HG02678 (cell line): ENCODE measurements at regions not wholly inside any gene's neighbourhood (a gene's known extent, or its start where the extent isn't known, plus 50 kb on each side); places are given as distances from the start of the nearest gene placed in this dataset.

ENCODE experiments used
- ATAC-seq: cut with Tn5 transposase; IDR thresholded peaks from one replicate; pipeline ENCODE4 v1.9.1; 2021; ENCODE audit warnings: mild to moderate bottlenecking, moderate library complexity; ENCODE audit not compliant: unreplicated experiment

- no peak for ATAC-seq
These were observed 254.0 kb downstream of the TMA16 start for GRCh38 chr4:163748449-163748848.

DNA sequence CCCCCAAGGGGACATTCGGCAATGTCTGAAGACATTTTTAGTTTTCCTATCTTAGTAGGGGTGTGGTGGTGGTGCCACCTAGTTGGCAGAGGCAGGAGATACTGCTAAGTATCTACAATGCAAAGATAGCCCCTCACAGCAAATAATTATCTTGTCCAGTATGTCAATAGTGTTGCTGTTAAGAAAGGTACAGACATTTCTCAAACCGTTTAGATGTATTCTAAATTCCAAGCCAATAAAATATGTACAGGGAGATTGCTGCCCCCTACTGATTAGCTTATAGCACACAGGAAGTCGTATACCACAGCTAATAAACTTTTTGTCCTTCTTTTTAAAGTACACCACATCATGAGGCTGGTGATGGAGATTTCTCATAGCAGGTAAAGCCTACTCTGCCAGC lies 260.5 kb downstream of the TMA16 start:
- ATAC-seq = peak; percentile 62

GRCh38 chr4:163757219-163757618 lies 262.7 kb downstream of the TMA16 start:
- ATAC-seq = no peak

DNA sequence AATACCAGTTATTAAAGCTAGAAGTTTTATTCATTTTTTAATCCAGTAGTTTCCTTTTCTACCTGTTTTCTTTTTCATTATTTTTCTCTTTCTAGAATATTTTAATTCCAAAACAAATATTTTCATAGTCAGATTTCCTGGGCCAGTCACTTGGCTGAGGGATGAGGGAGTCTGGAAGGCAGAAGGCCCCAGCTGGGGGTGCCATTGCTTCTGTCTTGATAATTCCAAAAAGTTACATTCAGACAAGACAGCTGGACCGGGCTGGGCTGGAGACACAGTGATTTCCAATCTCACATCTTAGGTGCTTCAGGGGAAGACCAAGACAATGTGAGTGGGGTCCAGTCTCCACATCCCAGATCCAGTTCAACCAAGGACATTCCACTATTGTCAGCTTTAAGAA lies 263.5 kb downstream of the TMA16 start:
- ATAC-seq = no peak

- ATAC-seq = no peak
These were observed 268.3 kb downstream of the TMA16 start for GRCh38 chr4:163762741-163763140.

DNA sequence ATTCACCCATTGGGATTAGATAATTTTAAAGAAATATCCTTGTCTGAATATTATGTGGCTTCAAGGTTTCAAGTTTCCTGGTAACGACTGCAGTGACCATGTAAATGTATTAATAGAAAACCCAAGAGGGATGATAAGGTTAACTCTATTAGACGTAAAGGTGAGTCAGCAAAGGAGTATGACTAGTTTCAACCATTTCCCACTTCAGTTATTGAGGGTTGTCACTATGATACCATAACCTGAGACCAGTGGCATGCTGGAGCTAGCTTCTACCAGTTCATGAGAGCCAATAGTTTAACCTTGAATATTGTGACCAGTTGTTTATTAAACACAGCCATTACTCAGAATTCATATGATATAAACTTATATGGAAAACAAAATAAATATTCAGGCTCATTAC lies 270.1 kb downstream of the TMA16 start:
- no peak for ATAC-seq

DNA sequence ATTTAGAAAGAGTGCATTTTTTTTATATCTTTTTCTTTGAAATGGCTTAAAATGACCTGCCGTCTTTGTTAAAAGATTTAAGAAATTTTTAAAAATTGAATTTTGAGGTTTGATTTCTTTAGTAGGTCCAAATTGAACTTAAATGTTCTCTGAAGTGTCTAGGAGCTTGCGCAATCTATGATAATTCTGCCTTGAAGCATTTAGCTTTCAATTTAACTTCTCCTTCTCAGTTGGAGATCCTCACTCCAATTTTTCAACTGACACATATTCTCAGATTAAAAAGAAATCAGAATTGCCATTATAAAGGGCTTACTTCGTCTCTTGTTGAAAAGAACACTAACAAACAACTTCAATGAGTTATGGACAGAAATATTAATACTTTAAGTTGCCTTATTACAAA lies 273.5 kb downstream of the TMA16 start:
- ATAC-seq = no peak

DNA sequence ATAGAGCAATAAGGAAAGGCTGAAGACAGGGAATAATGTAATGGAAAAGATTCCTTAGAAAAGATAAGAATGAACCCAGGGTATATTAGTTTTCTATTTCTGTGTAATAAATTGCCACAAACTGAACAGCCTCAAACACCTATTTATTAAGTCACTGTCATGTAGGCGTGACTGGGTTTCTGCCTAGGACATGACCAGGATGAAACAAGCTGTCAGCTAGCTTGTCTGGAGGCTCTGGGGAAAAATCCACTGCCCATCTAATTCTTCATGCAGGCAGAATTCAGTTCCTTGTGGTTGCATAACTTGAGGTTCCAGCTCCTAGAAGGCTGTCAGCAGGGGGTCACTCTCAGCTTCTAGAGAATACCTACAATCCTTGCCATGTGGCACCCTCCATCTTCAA lies 277.7 kb downstream of the TMA16 start:
- no peak for ATAC-seq

GRCh38 chr4:163773940-163774339 lies 279.4 kb downstream of the TMA16 start:
- ATAC-seq = no peak

GRCh38 chr4:163776957-163777356 lies 282.5 kb downstream of the TMA16 start:
- ATAC-seq = no peak

DNA sequence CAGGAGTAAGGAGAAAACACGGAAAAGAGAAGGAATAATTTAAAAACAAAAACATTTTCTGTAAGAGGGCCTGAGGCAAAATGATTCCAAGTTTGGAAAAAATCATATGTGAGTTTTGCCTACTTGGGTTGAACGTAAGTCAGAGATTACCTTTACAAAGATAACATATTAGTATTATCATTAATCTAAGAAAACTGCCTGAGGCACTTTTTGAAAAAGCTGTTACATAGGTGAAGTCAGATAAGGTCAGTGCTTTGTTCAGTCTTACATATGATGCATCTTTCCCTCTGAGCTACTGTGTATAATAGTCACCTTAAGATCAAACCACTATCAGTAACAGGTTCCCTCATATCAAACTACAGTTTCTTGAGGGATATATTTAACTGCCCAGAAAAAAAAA lies 287.2 kb downstream of the TMA16 start:
- no peak for ATAC-seq

DNA sequence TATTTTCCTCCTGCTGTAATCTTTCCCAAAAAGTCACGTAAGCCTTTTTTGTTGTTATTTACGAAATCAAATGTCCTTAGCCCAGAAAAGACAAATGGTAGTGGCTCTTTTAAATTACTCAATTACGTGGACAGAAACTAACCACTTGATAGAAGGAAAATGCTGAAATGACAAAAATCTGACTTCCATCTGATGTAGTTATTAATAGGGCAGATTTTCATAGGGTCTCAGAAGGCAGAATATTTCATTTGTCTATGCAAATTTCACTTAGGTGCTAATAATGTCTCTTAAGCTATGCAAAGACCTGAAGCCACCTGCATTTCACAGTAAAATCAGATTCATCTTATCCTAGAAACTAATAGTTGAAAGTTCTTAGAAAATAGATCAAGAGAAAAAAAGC lies 295.7 kb downstream of the TMA16 start:
- ATAC-seq = no peak

GRCh38 chr4:163795885-163796284 lies 301.4 kb downstream of the TMA16 start:
- no peak for ATAC-seq

GRCh38 chr4:163804001-163804400 lies 309.5 kb downstream of the TMA16 start:
- no peak for ATAC-seq

DNA sequence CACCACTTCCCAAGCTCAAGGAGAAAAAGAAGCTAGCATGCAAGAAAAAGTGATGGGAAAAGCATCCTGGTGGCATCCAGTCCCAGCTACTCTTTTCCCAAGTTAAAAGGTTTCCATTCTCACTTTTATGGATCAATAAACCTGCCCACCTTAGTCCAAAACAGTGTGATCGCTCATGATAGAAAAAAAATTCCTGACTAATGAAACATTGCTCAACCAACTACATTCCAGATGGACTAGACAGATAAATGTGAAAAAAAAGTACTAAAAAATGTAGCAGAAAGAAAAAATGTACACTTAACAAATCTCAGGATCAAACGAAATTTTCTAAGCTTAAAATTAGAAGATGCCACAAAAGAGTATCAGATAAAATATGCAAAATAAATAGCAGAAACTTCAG lies 312.2 kb downstream of the TMA16 start:
- no peak for ATAC-seq

- ATAC-seq = no peak
These were observed 313.5 kb downstream of the TMA16 start for GRCh38 chr4:163808011-163808410.

- peak; percentile 44 for ATAC-seq
These were observed 316.3 kb downstream of the TMA16 start for GRCh38 chr4:163810755-163811154.

- peak; percentile 74 for ATAC-seq
These were observed 321.3 kb downstream of the TMA16 start for GRCh38 chr4:163815776-163816175.

- ATAC-seq = no peak
These were observed 322.0 kb downstream of the TMA16 start for GRCh38 chr4:163816494-163816893.

- no peak for ATAC-seq
These were observed 324.2 kb downstream of the TMA16 start for GRCh38 chr4:163818673-163819072.

GRCh38 chr4:163833669-163834068 lies 339.2 kb downstream of the TMA16 start:
- no peak for ATAC-seq

DNA sequence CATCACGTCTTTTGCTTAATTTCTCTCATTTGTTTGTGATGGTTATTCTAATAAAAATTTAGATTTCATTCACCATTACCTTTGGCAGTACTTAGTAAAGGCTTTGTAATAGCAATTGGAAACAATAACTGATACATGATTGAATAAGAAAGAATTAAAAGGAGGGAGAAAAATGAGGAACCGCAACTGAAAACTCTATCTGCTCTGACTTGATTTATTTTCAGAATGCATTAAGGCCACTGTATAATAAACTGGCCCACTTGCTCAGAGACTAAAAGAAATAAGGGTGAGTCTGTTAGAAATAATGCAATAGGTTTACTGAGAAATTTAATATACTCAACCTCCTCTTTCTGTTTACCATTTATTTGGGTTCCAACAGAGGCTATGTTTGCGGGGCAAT lies 351.5 kb downstream of the TMA16 start:
- ATAC-seq = no peak

- no peak for ATAC-seq
These were observed 357.8 kb downstream of the TMA16 start for GRCh38 chr4:163852246-163852645.

DNA sequence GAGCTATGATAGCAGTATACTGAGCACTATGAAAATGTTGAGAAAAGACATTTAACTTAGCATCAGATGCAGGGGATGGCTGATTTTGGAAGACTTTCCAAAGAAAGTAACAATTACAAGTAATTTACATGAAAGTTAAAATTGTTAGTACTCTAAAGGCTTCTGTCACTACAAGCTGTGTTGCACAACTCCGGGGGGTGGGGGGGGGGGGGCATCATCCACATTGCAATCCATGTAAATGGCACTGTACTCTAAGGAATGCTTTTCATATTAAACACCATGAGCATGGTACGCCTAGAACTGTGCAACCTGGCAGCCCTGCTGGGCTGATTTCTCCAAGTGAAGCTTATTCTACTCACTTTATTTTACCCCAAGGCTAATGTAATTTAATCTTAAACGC lies 363.4 kb downstream of the TMA16 start:
- ATAC-seq = no peak
